Stimulated activated CD4-positive, alpha-beta T cell treated with anti-CD3 and anti-CD28 coated beads, Interleukin-2, amount 100 ng/mL, for 24 hours (primary cell): ENCODE measurements at regions not wholly inside any gene's neighbourhood (a gene's known extent, or its start where the extent isn't known, plus 50 kb on each side); places are given as distances from the start of the nearest gene placed in this dataset.
"Not testable (repeated sequence)": the region's sequence is repeated elsewhere in the genome, so short reads cannot be mapped to it uniquely, and the experiment has no call there.

Experiments used
- DNase-seq, 2 donors: peaks; one replicate each; pipeline ENCODE4 v3.0.0-alpha.2; 2020

GRCh38 chr2:107657049-107657448, 169.6 kb upstream of the RGPD4 start:
- DNase-seq, result no peak

- no peak for DNase-seq
Measured at GRCh38 chr2:107663632-107664031, 163.1 kb upstream of the RGPD4 start.

DNA sequence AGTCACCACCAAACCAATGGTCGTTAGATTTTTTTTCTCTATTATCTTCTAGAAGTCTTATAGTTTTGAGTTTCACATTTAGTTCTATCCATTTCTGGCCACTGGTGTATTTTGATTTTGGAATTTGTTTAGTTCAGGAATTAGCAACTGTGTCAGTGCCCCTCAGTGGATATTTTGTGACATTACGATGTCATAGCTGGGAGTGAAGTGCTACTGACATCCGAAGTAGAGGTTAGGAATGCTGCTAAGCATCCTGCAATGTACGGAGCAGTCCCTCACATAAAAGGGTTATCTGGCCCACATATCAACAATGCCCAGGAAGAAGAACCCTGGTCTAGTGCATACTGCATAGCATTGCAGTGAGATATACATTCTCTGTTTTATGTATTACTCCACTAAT, 157.4 kb upstream of the RGPD4 start:
- no peak for DNase-seq

DNA sequence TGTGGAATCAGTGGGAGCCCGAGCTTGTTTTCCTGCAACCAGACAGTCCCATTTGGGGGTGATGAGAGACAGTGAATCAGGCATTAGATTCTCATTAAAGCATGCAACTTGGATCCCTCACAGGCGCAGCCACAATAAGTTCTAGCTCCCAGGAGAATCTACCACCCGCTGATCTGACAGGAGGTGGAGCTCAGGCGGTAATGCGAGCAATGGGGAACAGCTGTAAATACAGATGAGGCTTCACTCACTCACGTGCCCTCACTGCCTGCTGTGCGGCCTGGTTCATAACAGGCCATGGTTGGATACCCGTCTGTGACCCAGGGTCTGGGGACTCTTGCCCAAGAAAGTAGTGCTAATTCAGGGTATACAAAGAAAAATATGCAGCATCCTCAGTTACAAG, 144.8 kb upstream of the RGPD4 start:
- DNase-seq, result no peak

- no peak for DNase-seq
Measured at GRCh38 chr2:107684421-107684820, 142.3 kb upstream of the RGPD4 start.

DNA sequence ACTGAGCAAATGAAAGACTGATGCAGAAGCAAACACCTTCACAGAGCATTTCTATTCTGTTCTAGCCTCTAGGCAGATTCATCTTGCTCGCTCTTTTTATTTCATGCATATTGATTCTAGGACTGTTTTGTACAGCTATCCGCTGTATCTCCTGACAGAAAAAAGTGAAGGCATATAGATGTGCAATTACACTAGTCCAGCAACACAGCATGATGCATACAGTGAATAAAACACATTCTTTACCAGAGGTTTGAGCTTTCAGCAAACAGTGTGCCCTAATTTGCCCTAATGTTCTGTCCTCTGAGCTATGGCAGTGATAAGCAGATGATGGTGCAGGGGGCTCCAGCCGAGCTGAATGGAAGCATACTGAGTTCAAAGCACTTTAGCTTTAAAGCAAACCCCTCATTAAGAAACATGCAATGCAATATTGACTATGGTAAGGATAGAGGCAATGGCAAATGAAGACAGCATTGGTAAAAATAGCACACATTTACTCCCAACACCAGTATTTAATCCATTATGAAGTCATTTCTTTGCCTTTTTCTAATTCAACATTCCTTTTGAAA, 141.2 kb upstream of the RGPD4 start:
- no peak for DNase-seq

DNA sequence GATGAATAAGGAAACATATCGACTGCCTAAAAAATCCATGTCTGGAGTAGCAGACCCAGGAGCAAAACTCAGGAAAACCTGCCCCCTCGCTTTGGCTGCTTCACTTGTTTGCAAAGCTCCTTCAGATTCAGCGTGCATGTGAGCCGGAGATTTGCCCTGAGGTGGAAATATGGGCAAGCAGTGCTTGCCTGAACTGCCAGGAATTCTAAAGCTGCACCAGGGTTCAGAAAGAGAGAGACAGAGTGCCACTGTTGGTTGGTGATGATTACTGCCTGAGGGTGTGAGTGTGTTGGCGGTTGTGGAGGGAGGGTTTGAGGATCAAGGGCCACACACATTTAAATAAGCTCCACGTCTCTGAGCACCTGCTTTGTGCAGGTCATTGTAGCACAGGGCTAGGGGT, 139.6 kb upstream of the RGPD4 start:
- no peak for DNase-seq

- DNase-seq, result no peak
Measured at GRCh38 chr2:107688135-107688534, 138.6 kb upstream of the RGPD4 start.

DNA sequence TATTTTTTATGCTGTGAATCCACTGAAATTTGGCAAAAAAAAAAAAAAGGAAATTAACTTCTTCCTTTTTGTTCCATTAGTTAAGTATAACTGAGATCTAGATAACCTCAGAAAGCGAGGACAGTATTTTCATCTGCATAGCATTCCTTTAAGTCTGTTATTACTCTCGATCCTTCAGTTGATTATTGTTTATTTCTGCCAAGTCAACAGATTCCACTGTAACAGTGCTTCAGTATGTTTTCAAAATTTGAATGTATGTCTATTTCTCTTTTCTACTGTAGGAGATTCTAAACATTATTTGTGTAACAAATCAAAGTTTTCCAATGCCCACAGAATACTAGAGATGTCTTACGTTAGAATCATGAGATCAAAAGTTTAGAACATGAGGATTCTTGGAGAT, 133.1 kb upstream of the RGPD4 start:
- no peak for DNase-seq

DNA sequence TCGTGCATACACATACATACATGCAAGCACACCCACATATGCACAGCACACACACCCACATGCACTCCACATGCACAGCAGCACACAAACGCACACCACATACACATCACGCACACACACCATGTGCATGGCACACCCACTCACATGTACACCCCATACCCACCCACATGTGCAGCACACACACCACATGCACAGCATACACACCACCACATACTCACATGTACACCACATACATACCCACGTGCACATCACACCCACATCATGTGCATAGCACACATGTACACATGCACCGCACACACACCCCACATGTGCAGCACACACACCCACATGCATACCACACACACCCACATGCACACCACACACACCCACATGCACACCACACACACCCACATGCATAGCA, 132.0 kb upstream of the RGPD4 start:
- no peak for DNase-seq

DNA sequence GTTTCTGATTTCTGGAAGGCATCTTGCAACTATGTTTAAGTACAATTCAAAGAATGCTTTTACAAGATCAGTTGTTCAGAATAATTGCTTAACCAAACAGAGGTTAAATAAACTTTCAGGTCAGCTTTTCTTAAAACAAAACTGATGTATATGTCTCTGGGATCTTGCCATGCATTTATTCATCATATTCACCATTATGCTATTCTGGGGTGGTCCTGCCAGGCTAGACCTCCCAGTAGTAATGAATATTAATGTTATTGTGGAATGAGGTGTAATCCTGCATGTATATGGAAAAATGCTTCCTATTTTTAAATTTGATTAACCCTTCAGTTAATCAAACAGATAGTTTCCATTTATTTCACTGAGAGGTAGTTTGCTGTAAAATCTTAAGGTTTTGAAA, 129.3 kb upstream of the RGPD4 start:
- DNase-seq, result no peak

- DNase-seq, result no peak
Measured at GRCh38 chr2:107698861-107699260, 127.8 kb upstream of the RGPD4 start.

DNA sequence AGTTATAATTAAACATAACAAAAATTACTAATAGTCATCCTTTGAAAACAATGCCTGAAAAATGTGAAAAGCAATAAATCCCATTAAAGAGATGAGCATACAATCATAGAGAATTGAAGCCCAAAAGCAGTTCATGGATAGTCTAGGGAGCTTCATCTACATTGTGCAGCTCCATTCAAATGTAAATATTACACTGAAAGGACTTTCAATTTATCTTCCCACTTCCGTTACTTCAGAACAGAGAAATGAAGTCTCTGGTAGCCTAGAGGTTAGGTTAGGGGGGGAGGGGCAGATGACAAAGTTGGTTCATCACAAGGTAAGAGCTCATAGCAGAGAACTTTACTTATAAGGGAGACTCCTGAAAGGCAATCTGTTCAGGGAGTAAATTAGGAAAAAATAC, 126.6 kb upstream of the RGPD4 start:
- no peak for DNase-seq

DNA sequence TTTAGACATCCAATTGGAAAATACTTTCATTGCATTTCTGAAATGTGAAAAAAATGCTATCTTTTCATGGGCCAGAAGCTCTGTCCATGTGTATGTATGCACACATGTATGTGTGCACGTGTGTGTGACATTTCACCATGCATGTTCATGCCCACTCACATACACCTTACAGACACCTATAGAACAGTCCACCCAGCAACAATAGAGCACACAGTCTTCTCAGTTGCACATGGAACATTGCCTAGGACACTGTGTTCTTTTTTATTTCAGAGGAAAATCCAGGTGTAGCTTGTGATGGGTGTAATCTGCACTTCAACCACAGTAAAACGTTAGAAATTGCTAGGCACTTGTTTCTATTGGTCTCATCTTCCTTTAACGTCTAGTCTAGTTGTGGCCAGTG, 114.8 kb upstream of the RGPD4 start:
- no peak for DNase-seq

- no peak for DNase-seq
Measured at GRCh38 chr2:107712857-107713256, 113.8 kb upstream of the RGPD4 start.

DNA sequence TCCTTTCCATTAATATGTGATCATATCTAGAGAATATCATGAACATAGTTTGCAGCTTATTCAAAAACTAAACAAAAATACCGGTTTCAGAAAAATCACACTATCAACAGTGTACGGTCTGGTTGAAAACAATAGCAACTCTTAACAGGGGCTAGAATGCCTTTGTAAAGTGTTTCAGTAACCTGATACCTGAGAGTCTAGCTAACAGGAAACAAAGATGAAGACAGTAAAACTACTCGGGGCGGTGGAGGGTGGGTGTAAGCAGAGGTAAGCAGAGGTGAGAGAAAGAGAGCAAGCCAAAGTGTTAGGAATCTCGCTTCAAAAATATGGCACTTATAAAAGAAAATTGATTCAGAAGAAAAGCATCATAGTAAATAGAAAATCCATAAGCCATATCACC, 109.0 kb upstream of the RGPD4 start:
- no peak for DNase-seq

- no peak for DNase-seq
Measured at GRCh38 chr2:107719141-107719540, 107.6 kb upstream of the RGPD4 start.

DNA sequence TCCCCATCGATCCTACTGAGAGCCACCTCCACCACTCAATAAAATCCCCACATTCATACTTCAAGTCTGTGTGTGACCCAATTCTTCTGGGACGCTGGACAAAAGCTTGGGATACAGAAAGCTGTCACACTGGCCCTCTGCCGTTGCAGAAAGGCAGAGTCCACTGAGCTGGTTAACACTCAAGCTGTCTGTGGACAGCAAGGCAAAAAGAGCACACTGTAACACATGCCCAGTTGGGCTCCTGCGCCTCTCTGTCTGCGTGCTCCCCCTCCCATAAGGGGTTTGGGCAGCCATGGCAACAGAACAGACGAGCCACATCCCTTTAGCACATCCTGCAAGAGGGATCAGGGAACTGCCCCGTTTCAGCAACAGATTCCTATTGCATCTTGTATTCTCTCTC, 106.9 kb upstream of the RGPD4 start:
- DNase-seq, result no peak

GRCh38 chr2:107721178-107721577, 105.5 kb upstream of the RGPD4 start:
- no peak for DNase-seq

DNA sequence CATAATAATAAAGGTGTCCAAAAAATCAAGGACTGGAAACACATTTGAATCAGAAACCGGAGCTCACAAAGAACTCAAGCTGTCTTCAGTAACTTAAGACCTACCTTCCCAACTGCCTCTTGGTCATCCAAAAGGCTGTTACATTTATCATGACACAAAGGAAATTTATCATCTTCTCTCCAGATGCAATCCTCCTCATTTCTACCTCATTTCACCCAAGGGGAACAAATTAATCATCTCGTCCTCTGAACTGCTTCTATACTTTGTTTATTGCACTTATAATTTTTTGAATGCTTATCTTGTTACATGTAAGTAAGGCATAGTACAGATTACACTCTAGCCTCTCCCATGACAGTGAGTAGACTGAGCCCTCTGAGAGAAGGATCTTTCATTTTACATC, 105.1 kb upstream of the RGPD4 start:
- DNase-seq, result no peak

DNA sequence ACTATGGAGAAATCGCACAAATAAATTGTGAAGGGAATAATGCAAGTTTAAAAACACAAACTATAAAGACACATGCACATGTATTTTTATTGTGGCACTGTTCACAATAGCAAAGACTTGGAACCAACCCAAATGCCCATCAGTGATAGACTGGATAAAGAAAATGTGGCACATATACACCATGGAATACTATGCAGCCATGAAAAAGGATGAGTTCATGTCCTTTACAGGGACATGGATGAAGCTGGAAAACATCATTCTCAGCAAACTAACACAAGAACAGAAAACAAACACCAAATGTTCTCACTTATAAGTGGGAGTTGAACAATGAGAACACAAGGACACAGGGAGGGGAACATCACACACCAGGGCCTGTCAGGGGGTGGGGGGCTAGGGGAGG, 100.9 kb upstream of the RGPD4 start:
- not testable (repeated sequence) for DNase-seq

DNA sequence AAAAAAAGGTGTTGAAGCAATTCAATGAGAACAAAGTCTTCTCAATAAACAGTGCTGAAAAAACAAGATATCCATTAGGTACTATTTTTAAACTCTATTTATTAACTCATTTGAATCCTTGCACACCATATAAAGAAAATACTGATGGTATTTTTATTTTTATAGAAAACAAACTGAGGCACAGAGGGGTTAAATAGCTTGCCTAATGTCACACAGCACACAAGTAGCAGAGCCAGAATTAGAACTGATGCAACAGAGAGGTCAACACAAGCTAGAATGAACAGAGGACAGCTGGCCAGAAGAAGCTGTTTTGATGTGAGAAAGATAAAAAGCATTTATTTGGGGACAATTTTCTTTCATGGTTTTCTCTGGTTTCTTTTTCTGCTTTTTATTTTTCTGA, 99.4 kb upstream of the RGPD4 start:
- no peak for DNase-seq

- no peak for DNase-seq
Measured at GRCh38 chr2:107728586-107728985, 98.1 kb upstream of the RGPD4 start.

GRCh38 chr2:107729440-107729839, 97.3 kb upstream of the RGPD4 start:
- DNase-seq, result no peak

DNA sequence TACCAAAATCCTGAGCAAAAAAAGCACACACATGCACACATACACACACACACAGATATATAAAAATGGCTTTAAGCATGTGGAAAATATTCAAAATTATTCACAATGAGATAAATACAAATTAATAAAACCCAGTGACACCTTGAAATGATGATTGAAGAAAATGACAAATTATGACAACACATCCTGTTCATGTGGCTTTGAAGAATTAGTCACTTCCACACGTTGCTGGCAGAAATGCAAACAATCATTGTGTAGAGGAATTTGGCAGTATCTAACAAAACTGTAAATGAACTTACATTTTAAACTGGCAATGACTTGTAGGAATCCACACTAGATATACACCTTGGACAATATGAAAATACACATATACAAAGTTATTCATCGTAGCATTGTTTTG, 95.8 kb upstream of the RGPD4 start:
- DNase-seq, result no peak

DNA sequence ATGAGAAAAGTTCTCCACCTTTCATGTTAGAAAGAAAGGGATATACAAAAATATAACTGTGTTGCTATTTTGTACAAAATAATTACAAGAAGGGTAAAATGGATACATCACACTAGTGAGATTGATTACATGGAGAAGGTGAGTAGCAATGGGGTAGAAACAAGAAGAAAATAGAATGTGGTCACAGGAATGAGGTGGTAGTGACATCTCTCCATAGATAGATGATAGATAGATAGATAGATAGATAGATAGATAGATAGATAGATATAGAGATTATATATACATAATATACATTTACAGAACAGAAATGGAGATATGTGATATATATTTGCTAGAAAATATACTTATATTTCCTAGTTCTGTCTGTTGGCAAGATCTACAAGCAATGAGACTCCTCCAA, 95.3 kb upstream of the RGPD4 start:
- DNase-seq, result no peak
